Endodermal cell (in vitro differentiated cells): ENCODE measurements at regions not wholly inside any gene's neighbourhood (a gene's known extent, or its start where the extent isn't known, plus 50 kb on each side); places are given as distances from the start of the nearest gene placed in this dataset.

Experiments used
- DNase-seq: peaks from one replicate; pipeline ENCODE4 v3.0.0-alpha.2; 2017
- H3K27ac ChIP-seq: 2 replicates; pipeline ENCODE4 v1.5.1; 2013; ENCODE audit warnings: mild to moderate bottlenecking, low read depth, low read length, moderate library complexity
- H3K27me3 ChIP-seq: 2 replicates; pipeline ENCODE4 v1.6.1; 2013; ENCODE audit warnings: mild to moderate bottlenecking, low read length, moderate library complexity; ENCODE audit not compliant: insufficient read depth, control insufficient read depth, poor library complexity, severe bottlenecking
- H3K36me3 ChIP-seq: 2 replicates; pipeline ENCODE4 v1.7.0; 2013; ENCODE audit warnings: mild to moderate bottlenecking, low read length, moderate library complexity; ENCODE audit not compliant: control insufficient read depth, insufficient read depth
- H3K4me1 ChIP-seq: one replicate; pipeline ENCODE4 v1.7.0; 2013; ENCODE audit warnings: low read length; ENCODE audit not compliant: control insufficient read depth, insufficient read depth
- H3K4me3 ChIP-seq: 2 replicates; pipeline ENCODE4 v1.5.1; 2013; ENCODE audit warnings: mild to moderate bottlenecking, low read length, moderate library complexity
- H3K9ac ChIP-seq: 2 replicates; pipeline ENCODE4 v1.6.1; 2013; ENCODE audit warnings: mild to moderate bottlenecking, low read length, moderate library complexity; ENCODE audit not compliant: poor library complexity, severe bottlenecking; ENCODE audit errors: extremely low read depth
- H3K9me3 ChIP-seq: 2 replicates; pipeline ENCODE4 v1.6.1; 2013; ENCODE audit warnings: mild to moderate bottlenecking, low read length, moderate library complexity; ENCODE audit not compliant: control insufficient read depth
- H3K27ac Mint-ChIP-seq: 2 replicates; pipeline ENCODE4 v1.8.0; 2020; ENCODE audit warnings: mixed read lengths
- H3K27me3 Mint-ChIP-seq: 2 replicates; pipeline ENCODE4 v1.8.0; 2021; ENCODE audit warnings: mild to moderate bottlenecking, mixed read lengths; ENCODE audit not compliant: insufficient read depth
- H3K36me3 Mint-ChIP-seq: 2 replicates; pipeline ENCODE4 v1.8.0; 2020; ENCODE audit warnings: low read depth, mixed read lengths
- H3K4me1 Mint-ChIP-seq: 2 replicates; pipeline ENCODE4 v1.8.0; 2020; ENCODE audit warnings: mixed read lengths
- H3K4me3 Mint-ChIP-seq: 2 replicates; pipeline ENCODE4 v1.8.0; 2020; ENCODE audit warnings: mild to moderate bottlenecking, moderate library complexity, mixed read lengths
- H3K9me3 Mint-ChIP-seq: 2 replicates; pipeline ENCODE4 v1.8.0; 2020; ENCODE audit warnings: mild to moderate bottlenecking, mixed read lengths
- WGBS, 2 experiments: methylation state at CpG; one replicate each; pipeline versions ENCODE4 v1.1.5 to v1.1.7; 2013; ENCODE audit warnings: missing lambda C conversion rate in 2 of 2, mixed read lengths in 1 of 2; ENCODE audit not compliant: insufficient coverage in 1 of 2, insufficient read length in 1 of 2; 5-methylcytosine and 5-hydroxymethylcytosine counted together
- TF ChIP-seq, protein P1 (sequence below): fragments of 200-600 bp; sonication (generic); conservative IDR thresholded peaks from 2 replicates; pipeline ENCODE4 v1.5.0; 2021; ENCODE audit warnings: antibody characterized with exemption, mild to moderate bottlenecking

DNA sequence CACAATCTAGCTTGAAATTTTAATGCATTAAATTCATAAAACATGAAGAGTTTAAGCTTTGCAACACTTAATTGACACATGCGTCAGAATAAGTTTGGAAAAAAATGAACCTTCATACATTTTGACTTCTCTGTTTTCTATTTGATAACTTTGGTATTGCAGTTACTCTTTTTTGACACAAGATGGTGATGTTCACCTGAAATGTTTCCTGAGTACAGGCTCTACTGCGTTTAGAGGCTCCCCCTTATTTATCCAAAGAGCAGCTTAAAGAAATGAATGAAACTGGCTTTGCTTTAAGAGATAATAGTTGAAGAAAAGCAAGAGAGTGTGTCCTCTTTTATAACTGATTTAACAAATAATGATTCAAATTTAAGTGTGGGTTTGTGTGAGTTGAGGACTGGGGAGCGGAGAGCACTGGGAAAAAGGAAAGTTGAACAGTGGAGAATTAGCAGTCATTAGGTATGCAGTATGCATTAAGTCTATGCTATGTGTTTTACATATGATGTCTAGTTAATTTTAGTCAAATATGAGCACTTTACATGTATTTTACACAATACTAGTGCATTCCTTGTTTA lies 180.6 kb upstream of the NUDT6 start:
- Histone ChIP-seq H3K27ac (no peak overlapping the region), H3K9me3 (no peaks in the 10 kb centered on the region), H3K4me3 (no peak overlapping the region), H3K9ac (no peak overlapping the region), H3K27me3 (no peaks in the 10 kb centered on the region), H3K36me3 (no peaks in the 10 kb centered on the region), H3K4me1 (no peaks in the 10 kb centered on the region)
- Mint-ChIP-seq H3K27me3 (no peaks in the 10 kb centered on the region), H3K4me1 (peaks cover 10% of the 10 kb centered on the region), H3K9me3 (no peaks in the 10 kb centered on the region), H3K4me3 (no peak overlapping the region), H3K27ac (no peak overlapping the region), H3K36me3 (no peaks in the 10 kb centered on the region)
- TF ChIP-seq, protein P1, sequence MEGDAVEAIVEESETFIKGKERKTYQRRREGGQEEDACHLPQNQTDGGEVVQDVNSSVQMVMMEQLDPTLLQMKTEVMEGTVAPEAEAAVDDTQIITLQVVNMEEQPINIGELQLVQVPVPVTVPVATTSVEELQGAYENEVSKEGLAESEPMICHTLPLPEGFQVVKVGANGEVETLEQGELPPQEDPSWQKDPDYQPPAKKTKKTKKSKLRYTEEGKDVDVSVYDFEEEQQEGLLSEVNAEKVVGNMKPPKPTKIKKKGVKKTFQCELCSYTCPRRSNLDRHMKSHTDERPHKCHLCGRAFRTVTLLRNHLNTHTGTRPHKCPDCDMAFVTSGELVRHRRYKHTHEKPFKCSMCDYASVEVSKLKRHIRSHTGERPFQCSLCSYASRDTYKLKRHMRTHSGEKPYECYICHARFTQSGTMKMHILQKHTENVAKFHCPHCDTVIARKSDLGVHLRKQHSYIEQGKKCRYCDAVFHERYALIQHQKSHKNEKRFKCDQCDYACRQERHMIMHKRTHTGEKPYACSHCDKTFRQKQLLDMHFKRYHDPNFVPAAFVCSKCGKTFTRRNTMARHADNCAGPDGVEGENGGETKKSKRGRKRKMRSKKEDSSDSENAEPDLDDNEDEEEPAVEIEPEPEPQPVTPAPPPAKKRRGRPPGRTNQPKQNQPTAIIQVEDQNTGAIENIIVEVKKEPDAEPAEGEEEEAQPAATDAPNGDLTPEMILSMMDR: peak; percentile 90
- WGBS, 2 experiments: 67 to 70% methylated on average over 3 of the region's 3 CpGs
- no peak for DNase-seq

GRCh38 chr4:123104310-123105025 lies 182.1 kb upstream of the NUDT6 start:
- Histone ChIP-seq H3K36me3 (no peaks in the 10 kb centered on the region), H3K9ac (no peak overlapping the region), H3K9me3 (no peaks in the 10 kb centered on the region), H3K27ac (no peak overlapping the region), H3K4me3 (no peak overlapping the region), H3K4me1 (no peaks in the 10 kb centered on the region), H3K27me3 (no peaks in the 10 kb centered on the region)
- H3K27ac Mint-ChIP-seq: no peak overlapping the region
- H3K4me3 Mint-ChIP-seq: no peak overlapping the region
- no peak for DNase-seq
- H3K4me1 Mint-ChIP-seq: peaks cover 10% of the 10 kb centered on the region
- TF ChIP-seq, protein P1: no peak
- no peaks in the 10 kb centered on the region for H3K36me3 Mint-ChIP-seq
- 92 to 97% methylated on average over 1 to 3 of the region's 3 CpGs for WGBS, 2 experiments
- no peaks in the 10 kb centered on the region for H3K27me3 Mint-ChIP-seq
- no peaks in the 10 kb centered on the region for H3K9me3 Mint-ChIP-seq

DNA sequence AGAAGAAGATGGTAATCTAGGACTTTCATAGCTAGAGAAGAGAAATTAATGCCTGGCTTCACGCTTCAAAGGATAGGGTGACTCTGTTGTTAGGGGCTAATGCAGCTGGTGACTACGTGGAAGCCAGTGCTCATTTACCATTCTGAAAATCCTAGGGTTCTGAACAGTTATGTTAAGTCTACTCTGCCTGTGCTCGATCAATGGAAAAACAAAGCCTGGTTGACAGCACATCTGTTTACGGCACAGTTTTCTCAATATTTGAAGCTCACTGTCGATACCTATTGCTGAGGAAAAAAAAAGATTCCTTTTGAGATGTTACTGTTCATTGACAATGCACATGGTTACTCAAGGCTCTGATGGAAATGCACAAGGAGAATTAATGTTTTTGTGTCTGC lies 182.6 kb upstream of the NUDT6 start:
- Mint-ChIP-seq H3K36me3 (no peaks in the 10 kb centered on the region), H3K4me1 (peaks cover 10% of the 10 kb centered on the region)
- WGBS, 2 experiments: 92 to 94% methylated on average over 5 of the region's 5 CpGs

More for the DNA sequence above, 182.6 kb upstream of the NUDT6 start:
- H3K27me3 Mint-ChIP-seq: no peaks in the 10 kb centered on the region
- Histone ChIP-seq H3K27me3 (no peaks in the 10 kb centered on the region), H3K9ac (no peak overlapping the region), H3K4me3 (no peak overlapping the region), H3K9me3 (no peaks in the 10 kb centered on the region), H3K36me3 (no peaks in the 10 kb centered on the region), H3K4me1 (no peaks in the 10 kb centered on the region), H3K27ac (no peak overlapping the region)
- H3K4me3 Mint-ChIP-seq: no peak overlapping the region
- H3K9me3 Mint-ChIP-seq: no peaks in the 10 kb centered on the region
- H3K27ac Mint-ChIP-seq: no peak overlapping the region
- TF ChIP-seq, protein P1: no peak
- no peak for DNase-seq
